Natural killer cell (primary cell): ENCODE measurements at regions not wholly inside any gene's neighbourhood (a gene's known extent, or its start where the extent isn't known, plus 50 kb on each side); places are given as distances from the start of the nearest gene placed in this dataset.

Experiments
- ATAC-seq, 3 donors: fragments of 150-1000 bp in 2 of 3; fragments of 200-7000 bp in 1 of 3; cut with Tn5 transposase; 1 replicate in 1 of 3; 2 replicates in 2 of 3; pipeline ENCODE4 v1.10.0; 2021; ENCODE audit warnings: mild to moderate bottlenecking in 2 of 3, moderate library complexity in 2 of 3
- DNase-seq, 2 donors: peaks; one replicate each; pipeline versions ENCODE4 v3.0.0 to v3.0.0-alpha.2; 2013 to 2021; ENCODE audit warnings: mixed read lengths in 1 of 2
- H3K27ac ChIP-seq: one replicate; pipeline ENCODE4 v1.5.1; 2013; ENCODE audit warnings: mild to moderate bottlenecking, low read length
- H3K27me3 ChIP-seq: one replicate; pipeline ENCODE4 v1.6.1; 2013; ENCODE audit warnings: low read length; ENCODE audit not compliant: control insufficient read depth, insufficient read depth
- H3K36me3 ChIP-seq: one replicate; pipeline ENCODE4 v1.6.1; 2013; ENCODE audit warnings: low read length; ENCODE audit not compliant: control insufficient read depth, insufficient read depth
- H3K4me1 ChIP-seq: one replicate; pipeline ENCODE4 v1.6.1; 2013; ENCODE audit warnings: low read length; ENCODE audit not compliant: control insufficient read depth, insufficient read depth
- H3K4me3 ChIP-seq: one replicate; pipeline ENCODE4 v1.5.1; 2013; ENCODE audit warnings: low read length
- H3K9me3 ChIP-seq: one replicate; pipeline ENCODE4 v1.6.1; 2013; ENCODE audit warnings: low read length; ENCODE audit not compliant: control insufficient read depth, insufficient read depth
- H3K27ac Mint-ChIP-seq, 2 donors: one replicate each; pipeline ENCODE4 v1.8.0; 2022; ENCODE audit warnings: mild to moderate bottlenecking in 2 of 2, mixed read lengths in 2 of 2, moderate library complexity in 1 of 2
- H3K27me3 Mint-ChIP-seq, 2 donors: one replicate each; pipeline ENCODE4 v1.8.0; 2022; ENCODE audit warnings: low read depth in 2 of 2, mixed read lengths in 2 of 2
- H3K36me3 Mint-ChIP-seq: one replicate; pipeline ENCODE4 v1.8.0; 2022; ENCODE audit warnings: mixed read lengths
- H3K4me1 Mint-ChIP-seq, 2 donors: one replicate each; pipeline ENCODE4 v1.8.0; 2022; ENCODE audit warnings: mixed read lengths in 2 of 2
- H3K4me3 Mint-ChIP-seq: one replicate; pipeline ENCODE4 v1.8.0; 2022; ENCODE audit warnings: mild to moderate bottlenecking, moderate library complexity, mixed read lengths
- H3K9me3 Mint-ChIP-seq, 2 donors: one replicate each; pipeline ENCODE4 v1.8.0; 2022; ENCODE audit warnings: mixed read lengths in 2 of 2
- CTCF ChIP-seq: fragments of 200-600 bp; IDR thresholded peaks from one replicate; pipeline ENCODE4 v1.8.0; 2022; ENCODE audit warnings: antibody characterized with exemption
- WGBS: methylation state at CpG from one replicate; pipeline ENCODE4 v1.1.7; 2013; ENCODE audit warnings: missing lambda C conversion rate; ENCODE audit not compliant: insufficient coverage; 5-methylcytosine and 5-hydroxymethylcytosine counted together
- intact Hi-C: fragments of 100-400 bp; cut with micrococcal nuclease; formaldehyde crosslinking; loops from one replicate; pipeline ENCODE4 v1.14.2; 2022

GRCh38 chr14:23793532-23793931, 157.4 kb downstream of the DHRS2 start:
- Histone ChIP-seq H3K27ac (no peak overlapping the region), H3K4me1 (no peaks in the 10 kb centered on the region), H3K36me3 (no peaks in the 10 kb centered on the region), H3K27me3 (peaks cover 2% of the 10 kb centered on the region), H3K9me3 (no peaks in the 10 kb centered on the region), H3K4me3 (no peak overlapping the region)
- no peaks in the 10 kb centered on the region for H3K4me1 Mint-ChIP-seq
- no peak overlapping the region for H3K27ac Mint-ChIP-seq
- peaks cover 11 to 25% of the 10 kb centered on the region in 2 donors for H3K27me3 Mint-ChIP-seq
- ATAC-seq (no peak), DNase-seq (no peak)
- 94% methylated on average over 3 of the region's 3 CpGs for WGBS
- intact Hi-C loops = no loop called here
- no peaks in the 10 kb centered on the region for H3K9me3 Mint-ChIP-seq
- H3K4me3 Mint-ChIP-seq = no peak overlapping the region
- H3K36me3 Mint-ChIP-seq = no peaks in the 10 kb centered on the region
- TF ChIP-seq CTCF = no peak

- WGBS = 78% methylated on average over 3 of the region's 3 CpGs
- H3K27ac ChIP-seq = no peak overlapping the region
- H3K36me3 Mint-ChIP-seq = peaks cover 13% of the 10 kb centered on the region
- intact Hi-C loops = no loop called here
- TF ChIP-seq CTCF = no peak
- no peaks in the 10 kb centered on the region for H3K9me3 ChIP-seq
- DNase-seq (no peak), ATAC-seq (no peak)
- no peaks in the 10 kb centered on the region for H3K4me1 Mint-ChIP-seq
- no peak overlapping the region for H3K4me3 ChIP-seq
- H3K27me3 Mint-ChIP-seq = peaks cover 20 to 30% of the 10 kb centered on the region in 2 donors
- peaks cover 0 to 10% of the 10 kb centered on the region in 2 donors for H3K9me3 Mint-ChIP-seq
- no peaks in the 10 kb centered on the region for H3K4me1 ChIP-seq
- H3K27me3 ChIP-seq = no peaks in the 10 kb centered on the region
- no peak overlapping the region for H3K27ac Mint-ChIP-seq
- H3K4me3 Mint-ChIP-seq = no peak overlapping the region
- no peaks in the 10 kb centered on the region for H3K36me3 ChIP-seq
These were observed 152.8 kb upstream of the DHRS4 start for GRCh38 chr14:23800811-23801210.

- Mint-ChIP-seq H3K9me3 (peaks cover 0 to 10% of the 10 kb centered on the region in 2 donors), H3K27ac (no peak overlapping the region), H3K36me3 (peaks cover 13% of the 10 kb centered on the region), H3K4me3 (no peak overlapping the region), H3K27me3 (peaks cover 20 to 30% of the 10 kb centered on the region in 2 donors), H3K4me1 (no peaks in the 10 kb centered on the region)
- ATAC-seq = no peak
- 69% methylated on average over 2 of the region's 2 CpGs for WGBS
- Histone ChIP-seq H3K4me1 (no peaks in the 10 kb centered on the region), H3K27ac (no peak overlapping the region), H3K27me3 (no peaks in the 10 kb centered on the region), H3K36me3 (no peaks in the 10 kb centered on the region), H3K4me3 (no peak overlapping the region), H3K9me3 (no peaks in the 10 kb centered on the region)
- TF ChIP-seq CTCF = no peak
- DNase-seq = no peak
- intact Hi-C loops = loop anchor here (1.0 kb wide), 1 partner anchor 9 kb away; no protein-coding TSS in a partner anchor
These were observed 151.8 kb upstream of the DHRS4 start for GRCh38 chr14:23801766-23802165.

GRCh38 chr14:23804817-23805216, 148.8 kb upstream of the DHRS4 start:
- Mint-ChIP-seq H3K27me3 (peaks cover 14 to 16% of the 10 kb centered on the region in 2 donors), H3K27ac (no peak overlapping the region), H3K4me3 (no peak overlapping the region), H3K36me3 (peaks cover 13% of the 10 kb centered on the region), H3K9me3 (peaks cover 0 to 10% of the 10 kb centered on the region in 2 donors), H3K4me1 (no peaks in the 10 kb centered on the region)
- TF ChIP-seq CTCF = no peak
- H3K4me3 ChIP-seq = no peak overlapping the region
- DNase-seq = no peak
- H3K4me1 ChIP-seq = no peaks in the 10 kb centered on the region
- no peaks in the 10 kb centered on the region for H3K9me3 ChIP-seq
- intact Hi-C loops = no loop called here
- no peaks in the 10 kb centered on the region for H3K36me3 ChIP-seq
- H3K27me3 ChIP-seq = no peaks in the 10 kb centered on the region
- WGBS = 85% methylated on average over 3 of the region's 3 CpGs
- no peak for ATAC-seq
- H3K27ac ChIP-seq = no peak overlapping the region
